MM.1S (cell line): ENCODE measurements at regions not wholly inside any gene's neighbourhood (a gene's known extent, or its start where the extent isn't known, plus 50 kb on each side); places are given as distances from the start of the nearest gene placed in this dataset.

Experiments used
- DNase-seq: peaks from one replicate; pipeline ENCODE4 v3.0.0-alpha.2; 2015
- H2AFZ ChIP-seq: fragments of 300-600 bp; sonication (generic); 2 replicates; pipeline ENCODE4 v1.6.0; 2016; ENCODE audit warnings: antibody characterized with exemption, low read length
- H3F3A ChIP-seq: fragments of 300-600 bp; sonication (generic); 2 replicates; pipeline ENCODE4 v1.6.1; 2016; ENCODE audit warnings: mild to moderate bottlenecking, antibody characterized with exemption, low read length, moderate library complexity, mixed read lengths; ENCODE audit not compliant: insufficient read depth
- H3K27ac ChIP-seq: fragments of 300-600 bp; sonication (generic); 2 replicates; pipeline ENCODE4 v1.5.1; 2016; ENCODE audit warnings: mild to moderate bottlenecking, low read length
- H3K27me3 ChIP-seq: fragments of 300-600 bp; sonication (generic); replicated peaks from 2 replicates; pipeline ENCODE4 v1.6.0; 2016; ENCODE audit warnings: low read length; ENCODE audit not compliant: insufficient read depth
- H3K36me3 ChIP-seq: fragments of 300-600 bp; sonication (generic); replicated peaks from 2 replicates; pipeline ENCODE4 v1.6.1; 2016; ENCODE audit warnings: mild to moderate bottlenecking, low read length, mixed read lengths; ENCODE audit not compliant: insufficient read depth
- H3K4me1 ChIP-seq: fragments of 300-600 bp; sonication (generic); 2 replicates; pipeline ENCODE4 v1.6.1; 2016; ENCODE audit warnings: low read length, mixed read lengths
- H3K4me2 ChIP-seq: fragments of 300-600 bp; sonication (generic); 2 replicates; pipeline ENCODE4 v1.6.0; 2016; ENCODE audit warnings: low read depth, low read length
- H3K4me3 ChIP-seq: fragments of 300-600 bp; sonication (generic); 2 replicates; pipeline ENCODE4 v1.5.1; 2016; ENCODE audit warnings: low read length, mixed read lengths
- H3K79me2 ChIP-seq: fragments of 300-600 bp; sonication (generic); 2 replicates; pipeline ENCODE4 v1.6.1; 2016; ENCODE audit warnings: mixed run types, low read length, mixed read lengths
- H3K9ac ChIP-seq: fragments of 300-600 bp; sonication (generic); 2 replicates; pipeline ENCODE4 v1.6.1; 2016; ENCODE audit warnings: low read length, mixed read lengths
- H3K9me2 ChIP-seq: fragments of 300-600 bp; sonication (generic); replicated peaks from 2 replicates; pipeline ENCODE4 v1.6.1; 2016; ENCODE audit warnings: mild to moderate bottlenecking, low read length, mixed read lengths; ENCODE audit not compliant: insufficient read depth
- H3K9me3 ChIP-seq: fragments of 300-600 bp; sonication (generic); replicated peaks from 2 replicates; pipeline ENCODE4 v1.6.1; 2016; ENCODE audit warnings: mild to moderate bottlenecking, low read length, mixed read lengths; ENCODE audit not compliant: insufficient read depth
- H4K20me1 ChIP-seq: fragments of 300-600 bp; sonication (generic); 2 replicates; pipeline ENCODE4 v1.6.1; 2016; ENCODE audit warnings: mild to moderate bottlenecking, low read length, moderate library complexity, mixed read lengths; ENCODE audit not compliant: insufficient read depth
- CTCF ChIP-seq: fragments of 300-600 bp; sonication (generic); IDR thresholded peaks from 2 replicates; pipeline ENCODE4 v1.5.1; 2016; ENCODE audit warnings: antibody characterized with exemption, low read length, mixed read lengths
- EZH2 ChIP-seq: fragments of 300-600 bp; sonication (generic); optimal IDR thresholded peaks from 2 replicates; pipeline ENCODE3; 2017; ENCODE audit warnings: low read depth, mild to moderate bottlenecking, antibody characterized with exemption, low read length, mixed read lengths
- EZH2phosphoT487 ChIP-seq: fragments of 300-600 bp; sonication (generic); IDR thresholded peaks from 2 replicates; pipeline ENCODE4 v1.6.1; 2018; ENCODE audit warnings: antibody characterized with exemption, low read length

- Histone ChIP-seq H3K4me3 (no peak overlapping the region), H2AFZ (no peak overlapping the region), H3K9me2 (no peaks in the 10 kb centered on the region), H3K9me3 (no peaks in the 10 kb centered on the region), H3K27me3 (no peaks in the 10 kb centered on the region), H3F3A (no peaks in the 10 kb centered on the region), H3K79me2 (no peaks in the 10 kb centered on the region), H4K20me1 (no peaks in the 10 kb centered on the region), H3K4me2 (no peak overlapping the region), H3K27ac (no peak overlapping the region), H3K9ac (no peak overlapping the region), H3K36me3 (no peaks in the 10 kb centered on the region), H3K4me1 (no peaks in the 10 kb centered on the region)
- DNase-seq: no peak
- no peak for TF ChIP-seq CTCF
- TF ChIP-seq EZH2: no peak
- no peak for TF ChIP-seq EZH2phosphoT487
Observed at GRCh38 chrX:39752815-39753214, 344.9 kb downstream of the BCOR start.

- Histone ChIP-seq H3K9me3 (no peaks in the 10 kb centered on the region), H3K27ac (no peak overlapping the region), H3K4me2 (no peak overlapping the region), H3K4me3 (no peak overlapping the region), H2AFZ (no peak overlapping the region), H4K20me1 (no peaks in the 10 kb centered on the region), H3K9ac (no peak overlapping the region), H3K36me3 (no peaks in the 10 kb centered on the region), H3K9me2 (no peaks in the 10 kb centered on the region), H3F3A (no peaks in the 10 kb centered on the region), H3K27me3 (no peaks in the 10 kb centered on the region), H3K79me2 (no peaks in the 10 kb centered on the region), H3K4me1 (no peaks in the 10 kb centered on the region)
- TF ChIP-seq EZH2 (no peak), EZH2phosphoT487 (no peak), CTCF (no peak)
- no peak for DNase-seq
Observed at GRCh38 chrX:39753293-39753996, 344.3 kb downstream of the BCOR start.

- no peaks in the 10 kb centered on the region for H4K20me1 ChIP-seq
- H3K27me3 ChIP-seq: no peaks in the 10 kb centered on the region
- H3F3A ChIP-seq: no peaks in the 10 kb centered on the region
- no peaks in the 10 kb centered on the region for H3K4me1 ChIP-seq
- H2AFZ ChIP-seq: no peak overlapping the region
- H3K4me2 ChIP-seq: no peak overlapping the region
- no peaks in the 10 kb centered on the region for H3K36me3 ChIP-seq
- DNase-seq: no peak
- no peak overlapping the region for H3K9ac ChIP-seq
- H3K27ac ChIP-seq: no peak overlapping the region
- no peaks in the 10 kb centered on the region for H3K79me2 ChIP-seq
- H3K4me3 ChIP-seq: no peak overlapping the region
- no peaks in the 10 kb centered on the region for H3K9me2 ChIP-seq
- no peaks in the 10 kb centered on the region for H3K9me3 ChIP-seq
- TF ChIP-seq EZH2 (no peak), CTCF (no peak), EZH2phosphoT487 (no peak)
Observed at GRCh38 chrX:39755143-39756032, 342.4 kb downstream of the BCOR start.
